Breast epithelium (tissue), 4 donors: ENCODE measurements at regions not wholly inside any gene's neighbourhood (a gene's known extent, or its start where the extent isn't known, plus 50 kb on each side); places are given as distances from the start of the nearest gene placed in this dataset.

Experiments used
- DNase-seq, 2 donors: peaks; one replicate each; pipeline ENCODE4 v3.0.0-alpha.2; 2019; ENCODE audit warnings: low spot score in 2 of 2
- H3K27ac ChIP-seq, 2 donors: fragments of 200-600 bp; sonication (generic) in 1 of 2; one replicate each; pipeline ENCODE4 v1.5.1; 2016 to 2019; ENCODE audit warnings: mild to moderate bottlenecking in 1 of 2
- H3K27me3 ChIP-seq, 2 donors: fragments of 200-600 bp; sonication (generic) in 1 of 2; one replicate each; pipeline versions ENCODE4 v1.5.1 to v1.6.0; 2017 to 2019; ENCODE audit warnings: control low read depth in 1 of 2, mild to moderate bottlenecking in 1 of 2
- H3K36me3 ChIP-seq: fragments of 200-600 bp; one replicate; pipeline ENCODE4 v1.5.1; 2019
- H3K4me1 ChIP-seq, 2 donors: fragments of 200-600 bp; sonication (generic); one replicate each; pipeline ENCODE4 v1.5.1; 2016 to 2019; ENCODE audit warnings: control low read depth in 1 of 2
- H3K4me3 ChIP-seq, 3 donors: fragments of 200-600 bp; sonication (generic); 1 replicate in 2 of 3; 2 replicates in 1 of 3; pipeline ENCODE4 v1.5.1; 2016 to 2019; ENCODE audit warnings: mild to moderate bottlenecking in 3 of 3, moderate library complexity in 2 of 3
- H3K9me3 ChIP-seq, 2 donors: fragments of 200-600 bp; sonication (generic) in 1 of 2; one replicate each; pipeline ENCODE4 v1.5.1; 2016 to 2019; ENCODE audit warnings: control low read depth in 1 of 2
- CTCF ChIP-seq, 3 donors: fragments of 450-650 bp; IDR thresholded peaks; one replicate each; pipeline ENCODE4 v1.5.1; 2016 to 2017; ENCODE audit warnings: antibody characterized with exemption in 3 of 3, mild to moderate bottlenecking in 3 of 3, moderate library complexity in 3 of 3
- POLR2A ChIP-seq: fragments of 450-650 bp; IDR thresholded peaks from one replicate; pipeline ENCODE4 v1.6.1; 2016; ENCODE audit warnings: antibody characterized with exemption, mild to moderate bottlenecking, moderate library complexity
- POLR2AphosphoS5 ChIP-seq, 3 donors: sonication (generic); formaldehyde crosslinking; IDR thresholded peaks; one replicate each; pipeline ENCODE4 v1.6.1; 2017; ENCODE audit warnings: antibody characterized with exemption in 3 of 3
- intact Hi-C: fragments of 100-400 bp; cut with DNase I; formaldehyde crosslinking; loops from one replicate; pipeline ENCODE4 v1.15.1; 2023; ENCODE audit warnings: low total_unique reads

GRCh38 chr3:163745204-163745603 lies 1333.1 kb downstream of the SI start:
- DNase-seq: no peak
- TF ChIP-seq CTCF (IDR thresholded peaks at IDR 0.05): no peak
- no peak for TF ChIP-seq POLR2A
- intact Hi-C loops: no loop called here
- H3K9me3 ChIP-seq: peaks cover 8 to 13% of the 10 kb centered on the region in 2 donors
- H3K4me3 ChIP-seq: no peak overlapping the region
- H3K27ac ChIP-seq: no peak overlapping the region
- no peaks in the 10 kb centered on the region for H3K36me3 ChIP-seq
- H3K4me1 ChIP-seq: no peaks in the 10 kb centered on the region
- H3K27me3 ChIP-seq: no peaks in the 10 kb centered on the region

- DNase-seq: no peak
- intact Hi-C loops: no loop called here
- Histone ChIP-seq H3K27me3 (no peaks in the 10 kb centered on the region), H3K9me3 (peaks cover 4 to 18% of the 10 kb centered on the region in 2 donors), H3K4me3 (no peak overlapping the region), H3K4me1 (no peaks in the 10 kb centered on the region), H3K27ac (no peak overlapping the region), H3K36me3 (no peaks in the 10 kb centered on the region)
- no peak for TF ChIP-seq CTCF (IDR thresholded peaks at IDR 0.05)
- TF ChIP-seq POLR2AphosphoS5 (IDR thresholded peaks at IDR 0.05): no peak
- no peak for TF ChIP-seq POLR2A
Measured at GRCh38 chr3:163735394-163735793, 1342.9 kb downstream of the SI start.

GRCh38 chr3:163730684-163731083 lies 1347.6 kb downstream of the SI start:
- Histone ChIP-seq H3K4me1 (no peaks in the 10 kb centered on the region), H3K4me3 (no peak overlapping the region), H3K27me3 (no peaks in the 10 kb centered on the region), H3K36me3 (no peaks in the 10 kb centered on the region), H3K27ac (no peak overlapping the region), H3K9me3 (no peaks in the 10 kb centered on the region)
- intact Hi-C loops: no loop called here
- DNase-seq: no peak
- TF ChIP-seq POLR2AphosphoS5 (IDR thresholded peaks at IDR 0.05): no peak
- TF ChIP-seq CTCF (IDR thresholded peaks at IDR 0.05): no peak
- no peak for TF ChIP-seq POLR2A

GRCh38 chr3:163726125-163726524 lies 1352.2 kb downstream of the SI start:
- Histone ChIP-seq H3K27me3 (no peaks in the 10 kb centered on the region), H3K9me3 (peaks cover 0 to 5% of the 10 kb centered on the region in 2 donors), H3K4me1 (no peaks in the 10 kb centered on the region), H3K4me3 (no peak overlapping the region), H3K27ac (no peak overlapping the region), H3K36me3 (no peaks in the 10 kb centered on the region)
- no peak for TF ChIP-seq CTCF (IDR thresholded peaks at IDR 0.05)
- no peak for TF ChIP-seq POLR2A
- no peak for TF ChIP-seq POLR2AphosphoS5 (IDR thresholded peaks at IDR 0.05)
- intact Hi-C loops: no loop called here
- no peak for DNase-seq

- Histone ChIP-seq H3K4me1 (no peaks in the 10 kb centered on the region), H3K27ac (no peak overlapping the region), H3K27me3 (no peaks in the 10 kb centered on the region), H3K36me3 (no peaks in the 10 kb centered on the region), H3K4me3 (no peak overlapping the region), H3K9me3 (peaks cover 0 to 6% of the 10 kb centered on the region in 2 donors)
- intact Hi-C loops: no loop called here
- DNase-seq: no peak
- TF ChIP-seq POLR2AphosphoS5 (IDR thresholded peaks at IDR 0.05) (no peak), CTCF (IDR thresholded peaks at IDR 0.05) (no peak), POLR2A (no peak)
Measured at GRCh38 chr3:163722405-163722804, 1355.9 kb downstream of the SI start.
